ENCODE measurements at regions not wholly inside any gene's neighbourhood (a gene's known extent, or its start where the extent isn't known, plus 50 kb on each side); places are given as distances from the start of the nearest gene placed in this dataset.
A peak's percentile ranks its signal among the peaks of the same experiment; 100 is the strongest.

- Mint-ChIP-seq H3K4me3 (no peak overlapping the region), H3K36me3 (ENCODE audit: low read depth) (no peaks in the 10 kb centered on the region)
These were observed 139.5 kb downstream of the ZNF326 start for GRCh38 chr1:90134175-90134955.

GRCh38 chr1:90133133-90133532 lies 138.2 kb downstream of the ZNF326 start:
- Mint-ChIP-seq H3K36me3 (ENCODE audit: low read depth) (no peaks in the 10 kb centered on the region), H3K27ac (no peak overlapping the region), H3K9me3 (no peaks in the 10 kb centered on the region), H3K4me1 (ENCODE audit: low read depth) (no peaks in the 10 kb centered on the region), H3K27me3 (ENCODE audit: insufficient read depth) (no peaks in the 10 kb centered on the region; the same call in 1 of the 2 replicates), H3K4me3 (no peak overlapping the region)
- peak; percentile 49 for TF ChIP-seq CTCF (IDR thresholded peaks at IDR 0.05)
- DNase-seq = peak; percentile 1

More at GRCh38 chr1:90134175-90134955, 139.5 kb downstream of the ZNF326 start:
- H3K9me3 Mint-ChIP-seq = 0 out of 2 replicates have a peak, but pooled peaks cover under 1% of the 10 kb centered on the region
- no peak for TF ChIP-seq CTCF (IDR thresholded peaks at IDR 0.05)
- DNase-seq = no peak
- H3K4me1 Mint-ChIP-seq (ENCODE audit: low read depth) = no peaks in the 10 kb centered on the region
- no peak overlapping the region for H3K27ac Mint-ChIP-seq
- H3K27me3 Mint-ChIP-seq (ENCODE audit: insufficient read depth) = no peaks in the 10 kb centered on the region; the same call in 1 of the 2 replicates

GRCh38 chr1:90132306-90132705 lies 137.4 kb downstream of the ZNF326 start:
- H3K36me3 Mint-ChIP-seq (ENCODE audit: low read depth) = no peaks in the 10 kb centered on the region
- no peaks in the 10 kb centered on the region; the same call in 1 of the 2 replicates for H3K27me3 Mint-ChIP-seq (ENCODE audit: insufficient read depth)
- no peaks in the 10 kb centered on the region for H3K4me1 Mint-ChIP-seq (ENCODE audit: low read depth)
- no peak for TF ChIP-seq CTCF (IDR thresholded peaks at IDR 0.05)
- H3K4me3 Mint-ChIP-seq = no peak overlapping the region
- H3K9me3 Mint-ChIP-seq = no peaks in the 10 kb centered on the region
- H3K27ac Mint-ChIP-seq = no peak overlapping the region
- no peak for DNase-seq

GRCh38 chr1:90127288-90127953 lies 132.5 kb downstream of the ZNF326 start:
- H3K36me3 Mint-ChIP-seq (ENCODE audit: low read depth) = no peaks in the 10 kb centered on the region
- DNase-seq = no peak
- no peaks in the 10 kb centered on the region for H3K4me1 Mint-ChIP-seq (ENCODE audit: low read depth)
- TF ChIP-seq CTCF (IDR thresholded peaks at IDR 0.05) = no peak
- no peaks in the 10 kb centered on the region for H3K9me3 Mint-ChIP-seq
- no peak overlapping the region for H3K4me3 Mint-ChIP-seq
- H3K27me3 Mint-ChIP-seq (ENCODE audit: insufficient read depth) = no peaks in the 10 kb centered on the region; the same call in 1 of the 2 replicates
- no peak overlapping the region for H3K27ac Mint-ChIP-seq

- H3K4me3 Mint-ChIP-seq = no peak overlapping the region
- no peak overlapping the region for H3K27ac Mint-ChIP-seq
- TF ChIP-seq CTCF (IDR thresholded peaks at IDR 0.05) = no peak
- no peaks in the 10 kb centered on the region for H3K4me1 Mint-ChIP-seq (ENCODE audit: low read depth)
- H3K27me3 Mint-ChIP-seq (ENCODE audit: insufficient read depth) = no peaks in the 10 kb centered on the region; the same call in 1 of the 2 replicates
- no peaks in the 10 kb centered on the region for H3K9me3 Mint-ChIP-seq
- no peak for DNase-seq
- H3K36me3 Mint-ChIP-seq (ENCODE audit: low read depth) = no peaks in the 10 kb centered on the region
These were observed 131.9 kb downstream of the ZNF326 start for GRCh38 chr1:90126834-90127233.

Data from HFFc6 (cell line).